Fibroblast of peridontal ligament (primary cell): ENCODE measurements at regions not wholly inside any gene's neighbourhood (a gene's known extent, or its start where the extent isn't known, plus 50 kb on each side); places are given as distances from the start of the nearest gene placed in this dataset.

Experiments used
- DNase-seq: peaks from one replicate; pipeline ENCODE4 v3.0.0-alpha.2; 2010; ENCODE audit errors: extremely low read depth

DNA sequence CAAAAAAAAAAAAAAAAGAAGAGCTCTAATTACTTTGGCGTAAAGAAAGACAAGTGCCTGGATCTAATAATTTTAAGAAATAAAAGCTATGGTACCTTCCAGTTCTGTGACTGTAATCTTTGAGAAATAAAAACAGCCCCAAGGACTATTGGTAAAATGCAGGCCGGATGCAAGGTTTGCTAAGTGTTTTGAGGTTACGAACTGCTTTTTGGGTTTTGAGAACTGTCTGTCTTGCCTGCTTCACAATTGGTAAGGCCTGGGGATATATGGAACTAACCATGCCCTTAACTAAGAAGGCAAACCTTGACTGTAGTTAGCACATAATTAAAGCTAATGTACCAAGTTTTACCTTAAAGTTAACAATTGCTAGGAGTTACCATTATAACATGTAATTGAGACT, 388.4 kb upstream of the CBLB start:
- DNase-seq = no peak

DNA sequence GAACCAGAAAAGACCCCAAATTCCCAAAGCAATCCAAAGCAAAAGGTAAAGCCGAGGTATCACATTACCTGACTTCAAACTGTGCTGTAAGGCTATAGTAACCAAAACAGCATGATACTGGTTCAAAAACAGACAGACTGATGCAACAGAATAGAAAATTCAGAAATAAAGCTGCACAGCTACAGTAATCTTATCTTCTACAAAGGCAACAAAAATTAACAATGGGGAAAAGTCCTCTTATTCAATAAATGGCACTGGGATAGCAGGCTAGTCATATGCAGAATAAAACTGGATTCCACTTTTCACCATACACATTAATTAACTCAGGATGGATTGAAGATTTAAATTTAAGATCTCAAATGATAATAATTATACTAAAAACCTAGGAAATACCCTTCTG, 392.6 kb upstream of the CBLB start:
- peak; percentile 51 for DNase-seq

DNA sequence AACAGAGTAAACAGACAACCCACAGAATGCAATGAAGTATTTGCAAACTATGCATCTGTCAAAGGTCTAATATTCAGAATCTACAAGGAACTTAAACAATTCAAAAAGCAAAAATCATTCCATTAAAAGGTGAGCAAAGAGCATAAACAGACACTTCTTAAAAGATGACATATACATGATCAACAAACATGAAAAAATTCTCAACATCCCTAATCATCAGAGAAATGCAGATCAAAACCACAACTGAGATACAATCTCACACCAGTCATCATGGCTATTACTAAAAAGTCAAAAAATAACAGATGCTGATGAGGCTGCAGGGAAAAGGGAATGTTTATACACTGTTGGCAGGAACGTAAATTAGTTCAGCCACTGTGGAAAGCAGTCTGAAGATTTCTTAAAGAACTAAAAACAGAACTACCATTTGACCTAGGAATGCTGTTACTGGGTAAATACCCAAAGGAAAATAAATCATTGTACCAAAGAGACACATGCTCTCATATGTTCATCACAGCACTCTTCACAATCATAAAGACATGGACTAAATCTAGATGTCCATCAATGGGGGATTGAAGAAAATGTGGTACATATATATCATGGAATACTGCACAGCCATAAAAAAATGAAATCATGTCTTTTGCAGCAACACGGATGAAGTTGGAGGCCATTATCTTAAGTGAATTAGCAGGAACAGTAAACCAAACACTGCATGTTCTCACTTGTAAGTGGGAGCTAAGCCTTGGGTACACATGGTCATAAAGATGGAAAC, 393.3 kb upstream of the CBLB start:
- DNase-seq = peak; percentile 91

DNA sequence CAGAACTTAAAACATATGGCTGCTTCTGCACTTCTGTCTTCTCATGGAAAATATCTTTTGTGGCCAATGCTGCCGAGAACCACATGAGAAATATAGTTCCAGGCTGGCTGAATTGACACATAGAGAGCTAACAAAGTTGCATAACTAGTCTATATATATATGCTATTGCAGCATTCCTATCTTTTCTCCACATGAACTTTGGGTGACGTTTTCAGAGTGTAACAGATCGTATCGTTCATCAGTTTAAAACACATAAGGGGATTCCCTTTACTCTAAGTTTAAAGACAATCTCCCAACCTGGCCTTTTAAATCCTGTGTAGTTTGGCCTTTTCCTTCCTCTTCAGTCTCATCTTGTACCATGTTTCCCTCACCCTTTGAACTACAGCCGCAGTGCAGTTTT, 394.2 kb upstream of the CBLB start:
- DNase-seq = no peak

DNA sequence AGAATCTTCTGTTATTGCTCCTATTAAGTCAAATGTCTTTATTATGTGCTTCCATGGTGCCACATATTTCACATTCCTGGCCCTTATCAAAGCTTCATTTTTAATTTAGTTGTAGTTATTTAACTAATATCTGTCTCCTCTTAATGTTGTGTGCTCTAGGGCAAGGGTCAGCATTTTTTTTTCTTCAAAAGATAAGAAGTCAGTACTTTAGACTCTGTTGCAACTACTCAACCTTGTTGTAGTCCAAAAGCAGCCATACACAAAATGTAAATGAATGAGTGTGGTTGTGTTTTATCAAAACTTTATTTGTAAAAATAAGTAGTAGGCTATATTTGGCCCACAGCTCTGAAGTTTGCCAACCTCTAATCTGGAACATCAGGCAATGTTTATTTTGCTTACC, 394.7 kb upstream of the CBLB start:
- DNase-seq = no peak

DNA sequence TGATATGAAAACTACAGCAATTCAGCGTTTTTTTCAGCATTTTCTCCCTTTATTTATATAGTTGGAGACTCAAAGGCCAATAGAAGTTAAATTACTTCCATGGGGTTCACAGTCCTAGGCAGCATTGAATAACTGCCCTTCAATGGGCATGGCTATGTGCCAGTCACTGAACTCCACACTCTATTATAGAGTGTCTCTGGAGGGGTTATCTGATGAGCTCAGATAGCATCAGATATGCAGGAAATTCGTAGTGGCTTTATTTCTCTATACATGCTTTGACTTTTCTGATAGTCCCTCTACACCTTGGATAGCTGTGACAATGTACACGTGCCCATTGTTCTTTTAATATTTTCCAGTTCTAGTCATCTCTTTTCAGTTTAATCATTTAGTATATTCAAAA, 396.9 kb upstream of the CBLB start:
- DNase-seq = no peak

DNA sequence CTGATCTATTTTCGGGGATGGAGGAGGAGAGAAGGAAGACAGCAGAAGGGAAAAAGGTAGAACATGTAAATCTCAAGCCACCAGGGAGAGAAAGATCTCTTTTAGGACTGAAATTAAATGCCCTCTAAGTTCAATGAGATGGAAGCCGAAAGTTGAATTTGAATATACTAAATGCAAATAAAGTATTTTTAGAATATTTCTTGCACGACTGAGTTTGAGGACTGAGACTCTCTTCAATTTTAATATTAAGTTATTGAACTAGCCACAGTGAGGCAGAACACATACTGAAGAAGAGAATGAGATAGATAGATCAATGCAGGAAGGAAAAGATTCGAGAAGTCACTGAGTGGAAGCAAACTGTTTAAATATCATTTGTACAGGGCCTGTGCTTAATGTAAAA, 399.9 kb upstream of the CBLB start:
- no peak for DNase-seq

DNA sequence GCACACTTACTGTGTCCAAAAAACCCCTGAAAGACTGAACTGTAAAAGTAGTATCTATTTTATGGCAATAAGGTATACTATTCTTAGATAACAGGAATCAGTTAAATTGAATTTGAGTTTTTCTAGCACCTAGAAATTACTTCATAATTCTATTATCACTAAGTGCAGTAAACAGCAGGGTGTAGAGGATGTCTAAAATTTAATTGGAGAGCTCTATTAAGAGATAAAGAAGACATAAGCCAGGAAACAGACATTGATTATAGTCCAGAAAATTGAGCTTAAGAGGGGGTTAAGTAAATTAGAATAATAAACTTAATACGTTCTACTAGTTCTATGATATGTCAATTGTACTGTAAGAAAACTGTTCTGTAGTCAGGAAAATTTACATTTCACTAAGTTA, 403.5 kb upstream of the CBLB start:
- no peak for DNase-seq

DNA sequence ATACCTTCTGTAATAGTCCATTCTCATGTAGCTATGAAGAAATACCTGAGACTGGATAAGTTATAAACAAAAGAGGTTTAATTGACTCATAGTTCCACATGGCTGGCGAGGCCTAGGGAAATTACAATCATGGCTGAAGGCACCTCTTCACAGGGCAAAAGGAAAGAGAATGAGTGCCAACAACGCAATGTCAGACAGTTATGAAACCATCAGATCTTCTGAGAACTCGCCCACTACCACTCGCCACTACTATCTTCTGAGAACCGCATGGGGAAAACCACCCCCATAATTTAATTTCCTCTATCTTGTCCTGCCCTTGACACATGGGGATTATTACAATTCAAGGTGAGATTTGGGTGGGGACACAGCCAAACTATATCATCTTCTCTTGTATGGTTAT, 406.8 kb upstream of the CBLB start:
- DNase-seq = no peak

DNA sequence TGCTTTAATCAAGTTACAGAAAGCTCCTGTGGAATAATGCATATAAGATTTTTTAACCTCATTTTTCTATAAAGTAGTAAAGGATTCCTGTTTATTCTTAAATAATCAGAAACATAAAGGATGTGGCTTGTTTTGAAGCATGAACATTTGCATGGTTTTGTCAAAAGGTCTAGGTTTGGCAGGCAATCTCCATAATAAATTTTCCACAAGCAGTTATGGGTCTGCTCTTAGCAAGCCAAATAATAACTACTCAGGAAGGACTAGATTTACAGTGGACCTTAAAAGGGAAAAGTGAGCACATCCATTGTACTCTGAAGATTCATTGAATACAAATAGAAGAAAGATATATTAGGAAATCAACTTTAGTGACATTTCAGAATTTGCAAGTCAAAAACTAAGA, 407.3 kb upstream of the CBLB start:
- DNase-seq = no peak

DNA sequence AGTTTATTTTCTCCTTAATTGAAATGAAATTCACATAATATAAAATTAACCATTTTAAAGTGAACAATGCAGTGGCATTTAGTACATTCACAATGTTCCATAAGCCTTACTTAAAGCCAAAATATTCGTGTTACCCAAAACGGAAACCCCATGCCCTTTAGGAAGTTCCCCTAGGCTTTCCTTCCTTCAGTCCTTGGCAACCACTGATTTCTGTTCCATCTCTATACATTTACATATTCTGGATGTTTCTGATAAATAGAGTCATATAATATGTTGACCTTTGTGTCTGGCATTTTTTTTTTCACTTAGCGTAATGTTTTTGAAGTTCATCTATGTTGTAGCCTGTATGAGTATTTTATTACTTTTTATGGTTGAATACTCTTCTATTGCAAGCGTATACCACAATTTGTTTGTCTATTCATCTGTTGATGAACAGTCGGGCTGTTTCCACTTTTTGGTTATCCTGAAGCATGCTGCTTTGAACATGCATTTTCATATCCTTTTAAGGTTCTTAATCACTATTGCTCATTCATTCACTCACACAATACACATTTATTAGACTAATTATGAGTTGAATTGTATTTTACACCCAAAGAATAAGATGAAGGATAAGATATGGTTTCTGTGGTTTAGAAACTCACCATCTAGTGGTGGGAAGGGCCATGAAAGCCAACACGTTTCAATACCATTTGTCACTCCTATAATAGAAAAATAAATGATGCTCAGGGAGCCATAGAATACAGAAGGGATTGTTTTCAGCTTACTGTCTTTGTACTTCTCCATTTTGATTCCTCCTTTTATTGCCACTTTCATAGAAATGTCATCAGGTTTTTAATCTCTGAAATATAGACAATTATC, 408.2 kb upstream of the CBLB start:
- no peak for DNase-seq

DNA sequence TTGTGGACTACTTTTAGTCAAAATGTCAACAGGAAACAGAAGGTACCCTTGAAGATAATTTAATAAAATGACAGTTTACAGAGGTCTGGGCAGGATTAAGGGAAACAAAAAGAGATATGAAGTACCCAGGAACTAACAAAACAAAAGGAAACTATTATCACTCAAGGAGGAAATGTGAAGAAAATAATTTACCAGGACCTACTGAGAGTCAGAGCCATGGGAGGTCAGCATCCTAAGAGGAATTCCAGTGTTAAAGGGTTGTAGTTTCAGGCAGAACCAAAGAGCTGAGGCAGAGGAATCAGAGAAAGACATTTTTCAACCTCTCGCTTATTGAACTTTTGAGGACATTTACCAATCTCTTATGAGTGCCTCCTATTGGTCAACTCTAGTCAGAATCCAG, 408.9 kb upstream of the CBLB start:
- no peak for DNase-seq

DNA sequence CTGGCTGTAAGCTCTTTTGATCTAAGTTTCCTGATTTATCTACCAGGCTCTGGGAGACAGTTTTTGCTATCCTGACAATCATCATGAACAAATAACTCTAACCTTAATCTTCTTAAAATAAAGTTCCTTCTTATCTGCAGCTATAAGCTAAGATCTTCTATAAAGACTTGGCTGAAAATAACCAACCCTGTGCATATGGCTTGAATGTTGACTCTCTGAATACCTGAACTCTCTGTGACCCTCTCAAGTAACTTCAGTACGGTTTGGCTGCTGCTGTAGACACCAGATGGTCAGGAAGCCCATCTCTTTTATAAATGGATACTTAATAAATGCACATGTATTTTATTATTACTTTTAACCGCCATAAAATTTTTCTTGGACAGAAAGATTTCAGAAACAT, 412.4 kb upstream of the CBLB start:
- peak; percentile 50 for DNase-seq

DNA sequence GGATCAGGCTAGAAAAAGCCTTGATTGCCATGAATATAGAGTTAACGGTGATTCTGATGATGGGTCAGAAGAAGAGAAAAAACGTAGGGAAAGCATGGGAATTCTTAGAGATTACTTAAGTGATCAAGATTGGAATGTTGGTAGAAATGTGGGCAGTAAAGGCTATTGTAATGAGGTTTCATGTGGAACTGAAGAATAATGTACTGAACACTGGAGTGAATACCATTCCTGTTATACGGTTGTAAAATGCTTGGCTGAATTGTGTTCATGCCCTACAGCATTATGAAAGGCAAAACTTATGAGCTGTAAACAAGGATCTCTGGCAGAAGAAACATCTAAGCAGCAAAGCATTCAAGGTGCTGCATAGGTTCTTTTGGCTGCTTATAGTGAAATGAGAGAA, 414.1 kb upstream of the CBLB start:
- DNase-seq = peak; percentile 33

DNA sequence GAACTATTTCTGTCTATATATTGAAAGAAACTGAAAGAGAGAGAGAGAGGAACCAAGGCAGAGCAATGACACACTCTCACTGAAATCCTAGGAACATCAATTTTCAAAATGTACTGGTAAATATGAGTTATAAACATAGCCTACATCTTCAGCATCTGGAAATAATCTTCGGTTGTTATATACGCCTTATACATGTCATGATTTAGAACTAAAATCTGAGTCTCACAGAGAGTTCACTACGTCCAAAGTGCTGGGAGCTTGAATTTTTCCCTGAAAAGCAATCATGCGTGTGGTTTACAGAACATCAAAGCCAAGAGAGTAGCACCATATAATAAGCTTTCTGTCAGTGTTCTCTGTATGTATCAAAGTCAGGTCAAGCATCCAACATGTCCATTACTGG, 420.0 kb upstream of the CBLB start:
- DNase-seq = peak; percentile 38

DNA sequence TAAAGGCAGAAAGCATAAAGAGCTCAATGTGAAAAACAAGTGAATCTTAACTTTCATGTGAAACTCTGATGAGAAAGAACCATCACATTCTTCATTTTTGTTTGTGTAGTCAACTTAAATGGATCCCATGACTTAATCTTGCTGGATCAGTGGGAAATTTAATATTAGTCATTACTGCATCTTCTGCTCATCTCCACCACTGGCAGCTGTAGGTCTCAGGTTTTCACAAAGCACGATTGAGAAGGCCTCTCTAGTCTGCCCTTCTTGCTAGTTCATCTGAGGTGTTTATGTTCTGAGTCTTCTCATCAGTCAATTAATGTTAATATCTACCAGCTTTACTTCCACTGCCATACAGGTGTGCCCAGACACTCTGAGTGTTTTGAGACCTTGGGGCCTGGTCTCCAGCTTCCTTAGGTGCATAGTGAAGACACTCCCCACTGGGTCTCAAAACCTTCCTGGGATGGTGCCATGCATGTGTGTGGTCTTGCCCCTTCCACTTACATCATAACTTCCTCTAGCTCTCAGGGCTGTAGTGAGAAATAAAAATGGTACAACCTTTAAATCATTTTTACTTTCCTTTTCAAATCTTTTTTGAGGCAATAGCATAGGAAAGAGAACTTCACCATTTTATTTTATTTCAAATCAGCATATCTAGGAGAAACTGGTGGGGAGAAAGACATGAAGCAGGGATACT, 421.6 kb upstream of the CBLB start:
- no peak for DNase-seq

DNA sequence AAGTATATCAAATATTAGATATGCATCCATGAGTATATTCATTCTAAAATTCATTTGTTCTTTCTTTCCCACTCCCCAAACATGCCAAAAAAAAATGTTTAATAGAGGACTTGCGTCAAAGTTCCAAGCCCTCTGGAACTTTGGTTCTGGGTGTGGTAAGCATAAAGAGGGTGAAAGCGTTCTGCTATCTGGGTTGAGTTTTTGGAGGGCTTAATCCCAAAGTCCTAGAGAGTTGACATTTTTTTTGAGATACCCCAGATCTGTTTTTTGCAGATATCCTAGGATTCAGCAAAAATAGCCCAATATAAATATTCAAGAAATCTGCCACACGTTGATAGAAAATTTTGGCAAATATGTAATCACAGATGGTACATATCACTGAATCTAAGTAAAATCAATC, 424.3 kb upstream of the CBLB start:
- no peak for DNase-seq

DNA sequence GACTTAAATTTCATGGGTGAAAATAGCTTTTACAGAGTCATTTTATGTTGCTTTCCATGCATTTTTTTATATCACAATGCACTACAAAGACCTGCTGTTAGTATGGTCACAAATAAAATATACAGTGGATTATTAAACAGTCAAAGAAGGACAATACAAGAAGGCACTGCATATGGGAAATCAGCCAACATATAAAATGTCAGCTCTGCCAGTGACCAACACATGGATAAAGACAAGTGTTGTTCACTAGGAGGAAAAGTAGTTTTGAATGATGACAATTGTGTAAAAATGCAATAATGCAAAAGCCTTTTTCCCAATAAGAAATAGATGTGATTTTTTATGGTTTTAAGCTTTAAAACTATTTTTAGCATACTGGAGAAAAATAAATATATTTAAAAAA, 425.3 kb upstream of the CBLB start:
- no peak for DNase-seq

DNA sequence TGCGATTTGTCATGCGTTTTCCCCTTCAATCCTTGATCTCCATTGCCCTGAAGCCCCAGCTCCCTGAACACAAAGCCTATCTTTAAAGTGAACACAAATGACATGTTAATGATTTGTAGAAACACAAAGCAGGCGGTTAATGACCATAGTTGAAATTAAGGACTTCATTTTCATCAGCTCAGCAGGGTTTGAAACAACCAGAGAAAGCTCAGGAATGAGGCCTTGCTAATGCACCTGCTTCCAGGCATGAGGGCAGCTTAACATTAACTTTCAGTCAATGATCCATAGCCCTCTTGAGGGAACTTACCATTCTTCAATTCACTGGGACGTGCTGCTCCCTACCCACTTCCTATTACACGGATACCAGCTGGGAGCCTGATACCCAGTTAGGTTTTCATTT, 427.2 kb upstream of the CBLB start:
- no peak for DNase-seq

DNA sequence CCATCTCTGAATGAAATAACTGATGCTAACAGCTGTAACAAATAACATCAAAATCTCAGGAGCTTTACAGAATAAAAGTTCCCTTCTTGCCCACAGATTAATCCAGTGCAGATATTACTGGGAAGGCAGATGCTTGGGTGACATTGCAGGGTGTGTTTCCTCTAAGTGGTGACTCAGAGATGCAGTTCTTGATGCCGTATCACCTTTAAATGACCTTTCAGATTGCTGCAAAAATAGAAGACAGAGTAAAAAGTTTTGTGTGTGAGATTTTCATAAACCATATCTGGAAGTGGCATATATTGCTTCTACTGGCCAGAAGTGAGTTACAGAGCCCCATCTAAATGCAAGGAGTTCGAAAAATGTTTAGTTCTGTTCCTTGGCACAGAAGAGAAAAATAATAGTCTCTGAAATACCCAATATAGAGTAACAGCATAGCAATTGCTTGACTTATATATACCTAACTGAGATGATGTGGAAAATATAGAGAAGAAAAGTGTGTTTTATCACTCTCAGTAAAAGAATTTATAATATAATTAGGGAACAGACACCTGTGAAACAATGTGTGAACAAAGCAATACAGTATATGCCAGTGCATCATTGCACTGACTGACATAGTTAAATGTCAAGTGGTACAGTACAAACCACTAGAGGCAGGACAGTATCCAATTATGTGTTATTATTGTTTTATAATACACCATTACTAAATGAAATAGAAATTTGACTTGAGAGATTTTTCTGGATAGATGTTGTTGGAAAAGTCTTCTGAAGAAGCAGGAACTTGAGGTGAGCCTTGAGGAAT, 430.7 kb upstream of the CBLB start:
- peak; percentile 73 for DNase-seq

DNA sequence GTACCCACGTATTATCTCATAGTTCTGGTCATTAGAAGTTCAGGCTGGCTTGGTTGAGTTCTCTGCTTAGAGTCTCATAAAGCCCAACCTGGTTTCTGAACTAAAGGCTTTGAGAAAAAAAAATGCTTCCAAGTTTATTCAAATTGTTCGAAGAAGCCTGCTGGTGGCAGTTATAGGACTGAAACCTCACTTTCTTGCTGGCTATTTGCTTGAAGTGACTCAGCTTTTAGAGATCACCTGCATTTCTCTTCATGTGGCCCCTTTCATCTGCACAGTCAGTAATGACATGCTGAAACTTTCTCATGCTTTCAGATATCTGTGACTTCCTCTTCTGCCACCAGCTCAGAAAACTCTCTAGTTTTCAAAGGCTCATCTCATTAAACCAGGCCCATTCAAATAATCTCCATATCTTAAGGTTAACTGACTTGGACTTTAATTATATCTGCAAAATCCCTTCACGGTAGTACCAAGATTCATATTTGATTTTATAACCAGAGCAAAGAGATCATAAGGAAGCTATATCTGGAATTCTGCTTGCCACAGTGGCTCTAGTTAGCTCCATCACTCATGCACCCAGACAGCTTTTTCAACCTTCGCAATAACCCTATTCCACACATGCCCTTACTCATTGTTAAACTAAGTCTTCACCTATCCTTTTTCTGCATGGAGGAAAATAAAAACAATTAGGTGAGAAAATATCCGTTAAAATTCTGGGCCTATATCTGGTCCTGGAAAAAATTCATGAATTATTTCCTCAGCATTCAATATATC, 433.8 kb upstream of the CBLB start:
- no peak for DNase-seq
